ENCODE measurements at regions not wholly inside any gene's neighbourhood (a gene's known extent, or its start where the extent isn't known, plus 50 kb on each side); places are given as distances from the start of the nearest gene placed in this dataset.

- peak; percentile 98 for ATAC-seq
- H3K4me1 ChIP-seq (ENCODE audit: insufficient read depth, low read length): no peaks in the 10 kb centered on the region
- in situ Hi-C loops (cut with HindIII; ENCODE audit: extremely low pct_ligation_motif_present, low pct_unique_long_range_greater_than_20kb): no loop called here
- no peaks in the 10 kb centered on the region for H3K79me2 ChIP-seq (ENCODE audit: insufficient read depth, low read length)
- H3K4me2 ChIP-seq (ENCODE audit: low read depth, low read length): no peak overlapping the region
- H3K27ac ChIP-seq (ENCODE audit: extremely low read length, insufficient read depth, low read length): no peak overlapping the region
- no peak overlapping the region for H2AFZ ChIP-seq (ENCODE audit: low read length)
- H3K4me3 ChIP-seq (replicated peaks in 1 of 3; ENCODE audit: insufficient read depth in 1 of 3, low read depth in 2 of 3, low read length in 3 of 3): no peak overlapping the region
- TF ChIP-seq RAD21 (CRISPR knock-in tag; IDR thresholded peaks at IDR 0.05) (peak; percentile 27; the same call in 1 of the 2 replicates), SMC3 (IDR thresholded peaks at IDR 0.05; ENCODE audit: low read length) (peak; percentile 74), ZFP1 (CRISPR knock-in tag; IDR thresholded peaks at IDR 0.05) (peak; percentile 97), HOXA3 (CRISPR knock-in tag; IDR thresholded peaks at IDR 0.05) (no peak), PAX8 (CRISPR knock-in tag; IDR thresholded peaks at IDR 0.05; ENCODE audit: borderline replicate concordance) (no peak), HMG20A (CRISPR knock-in tag; IDR thresholded peaks at IDR 0.05; ENCODE audit: borderline replicate concordance) (no peak), CTCF (CRISPR knock-in tag; IDR thresholded peaks at IDR 0.05) (peak; percentile 74), ZNF569 (CRISPR knock-in tag; IDR thresholded peaks at IDR 0.05; ENCODE audit: borderline replicate concordance) (no peak), YEATS2 (CRISPR knock-in tag; IDR thresholded peaks at IDR 0.05; ENCODE audit: borderline replicate concordance) (no peak), NRL (CRISPR knock-in tag; IDR thresholded peaks at IDR 0.05; ENCODE audit: borderline replicate concordance) (no peak), ZNF614 (CRISPR knock-in tag; IDR thresholded peaks at IDR 0.05; ENCODE audit: borderline replicate concordance) (no peak), USF2 (IDR thresholded peaks at IDR 0.05; ENCODE audit: low read depth, low read length) (no peak), USF2 (CRISPR knock-in tag; IDR thresholded peaks at IDR 0.05; ENCODE audit: borderline replicate concordance) (no peak), STAG1 (CRISPR knock-in tag; IDR thresholded peaks at IDR 0.05) (peak; percentile 54), ZNF431 (CRISPR knock-in tag; IDR thresholded peaks at IDR 0.05; ENCODE audit: borderline replicate concordance, low read depth) (no peak), GATAD2A (CRISPR knock-in tag; IDR thresholded peaks at IDR 0.05) (no peak), ZNF367 (CRISPR knock-in tag; IDR thresholded peaks at IDR 0.05; ENCODE audit: borderline replicate concordance) (no peak), CEBPZ (IDR thresholded peaks at IDR 0.05; ENCODE audit: low read length) (no peak), KLF11 (CRISPR knock-in tag; IDR thresholded peaks at IDR 0.05) (no peak)
- FAIRE-seq: no peak
- ChIA-PET CTCF (ENCODE audit: low intra/inter-chr PET ratio, low total read pairs) (interaction anchor here (1.4 to 2.3 kb wide), 3 partner anchors 171 to 252 kb away, joined by 7 to 12 read pairs (median 10); no protein-coding TSS in a partner anchor), POLR2A (no interaction called here)
- H3K9ac ChIP-seq (ENCODE audit: insufficient read depth, low read depth, low read length): no peak overlapping the region
- no peaks in the 10 kb centered on the region for H4K20me1 ChIP-seq (ENCODE audit: insufficient read depth, low read length)
- no peaks in the 10 kb centered on the region for H3K9me3 ChIP-seq (ENCODE audit: low read length)
- peak; percentile 36 for DNase-seq (ENCODE audit: low spot score)
- H3K36me3 ChIP-seq (replicated peaks in 1 of 2; ENCODE audit: control insufficient read depth in 1 of 2, insufficient read depth in 2 of 2, low read length in 2 of 2): no peaks in the 10 kb centered on the region
- intact Hi-C loops (cut with micrococcal nuclease; ENCODE audit: unreplicated experiment): loop anchor here (1.0 kb wide), 2 partner anchors 172 to 252 kb away; no protein-coding TSS in a partner anchor
- 0% methylated on average over 1 of the region's 1 CpG for WGBS (ENCODE audit: low lambda C conversion rate)
- no peaks in the 10 kb centered on the region; a peak in 1 of 5 replicates for H3K27me3 ChIP-seq (ENCODE audit: control insufficient read depth in 1 of 2, insufficient read depth in 2 of 2, low read length in 2 of 2)
- no TSS peak for BruUV-seq (replicated peaks)
These were observed 103.8 kb upstream of the QRFPR start for GRCh38 chr4:121484633-121485032.
